Gastroesophageal sphincter (tissue), 4 donors: ENCODE measurements at regions not wholly inside any gene's neighbourhood (a gene's known extent, or its start where the extent isn't known, plus 50 kb on each side); places are given as distances from the start of the nearest gene placed in this dataset.
"Not testable (repeated sequence)": the region's sequence is repeated elsewhere in the genome, so short reads cannot be mapped to it uniquely, and the experiment has no call there.

Experiments used
- ATAC-seq: fragments of 150-250 bp; one replicate; pipeline ENCODE4 v1.9.1; 2016; ENCODE audit warnings: mild to moderate bottlenecking, moderate library complexity
- H3K27ac ChIP-seq, 4 donors: fragments of 200-600 bp; sonication (generic) in 3 of 4; 1 replicate in 3 of 4; 2 replicates in 1 of 4; pipeline ENCODE4 v1.5.1; 2016 to 2019
- H3K27me3 ChIP-seq: fragments of 200-600 bp; sonication (generic); one replicate; pipeline ENCODE4 v1.5.1; 2019
- H3K36me3 ChIP-seq, 2 donors: fragments of 200-600 bp; sonication (generic); one replicate each; pipeline ENCODE4 v1.5.1; 2019; ENCODE audit warnings: control low read depth in 1 of 2
- H3K4me1 ChIP-seq, 3 donors: fragments of 200-600 bp; sonication (generic); 1 replicate in 2 of 3; 2 replicates in 1 of 3; pipeline ENCODE4 v1.5.1; 2016 to 2019; ENCODE audit warnings: control low read depth in 2 of 3
- H3K4me3 ChIP-seq, 2 donors: fragments of 200-600 bp; sonication (generic); one replicate each; pipeline ENCODE4 v1.5.1; 2019; ENCODE audit warnings: mild to moderate bottlenecking in 1 of 2, moderate library complexity in 1 of 2
- H3K9me3 ChIP-seq, 3 donors: fragments of 200-600 bp; sonication (generic); one replicate each; pipeline ENCODE4 v1.5.1; 2017 to 2019; ENCODE audit warnings: control low read depth in 2 of 3
- EP300 ChIP-seq: sonication (generic); formaldehyde crosslinking; IDR thresholded peaks from one replicate; pipeline ENCODE4 v1.6.1; 2017; ENCODE audit warnings: antibody characterized with exemption, mild to moderate bottlenecking
- POLR2A ChIP-seq, 2 donors: fragments of 450-650 bp; IDR thresholded peaks; one replicate each; pipeline ENCODE4 v1.6.1; 2017; ENCODE audit warnings: antibody characterized with exemption in 2 of 2, mild to moderate bottlenecking in 2 of 2, moderate library complexity in 1 of 2
- POLR2AphosphoS5 ChIP-seq: sonication (generic); formaldehyde crosslinking; IDR thresholded peaks from one replicate; pipeline ENCODE4 v1.6.1; 2017; ENCODE audit warnings: antibody characterized with exemption
- WGBS, 2 donors: methylation state at CpG; one replicate each; pipeline ENCODE4 v1.1.5; 2018; ENCODE audit warnings: low coverage in 1 of 2; 5-methylcytosine and 5-hydroxymethylcytosine counted together
- TF ChIP-seq, protein P1 (sequence below), 4 experiments: fragments of 200-600 bp in 2 of 4; fragments of 450-650 bp in 2 of 4; sonication (generic) in 1 of 4; IDR thresholded peaks; one replicate each; pipeline ENCODE4 v1.5.1; 2017 to 2019; ENCODE audit warnings: antibody characterized with exemption in 4 of 4, mild to moderate bottlenecking in 2 of 4, moderate library complexity in 2 of 4

DNA sequence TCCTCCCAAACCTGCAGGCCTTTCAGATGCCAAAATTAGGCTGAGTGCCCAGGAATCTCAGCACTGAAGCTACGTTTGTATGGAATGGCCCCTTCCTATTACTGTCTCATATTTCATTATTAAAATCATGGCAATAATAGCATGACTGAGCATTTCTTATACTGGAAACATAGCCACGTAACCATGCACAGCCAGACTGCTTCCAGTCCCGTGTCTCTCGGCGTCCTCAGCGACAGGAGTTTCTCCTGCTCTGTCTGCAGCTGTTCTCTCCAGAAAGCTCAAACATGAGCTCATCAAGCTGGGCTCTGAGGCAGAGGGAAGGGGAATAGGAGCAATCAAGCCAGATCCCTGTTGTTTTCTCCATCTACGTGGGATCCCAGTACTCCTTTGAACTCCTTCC is 104.0 kb downstream of the CDC7 start:
- Histone ChIP-seq H3K4me1 (peaks cover 0 to 11% (median 0%) of the 10 kb centered on the region in 3 donors), H3K4me3 (no peak overlapping the region), H3K27me3 (no peaks in the 10 kb centered on the region), H3K36me3 (no peaks in the 10 kb centered on the region), H3K27ac (peak overlapping the region in 3 of 4 donors; percentile 39 to 57 (median 48)), H3K9me3 (no peaks in the 10 kb centered on the region)
- 17 to 25% methylated on average over 5 to 7 of the region's 7 CpGs for WGBS, 2 donors
- ATAC-seq: peak; percentile 72
- TF ChIP-seq POLR2A (IDR thresholded peaks at IDR 0.05) (no peak), POLR2AphosphoS5 (no peak), EP300 (no peak)
- TF ChIP-seq, protein P1, sequence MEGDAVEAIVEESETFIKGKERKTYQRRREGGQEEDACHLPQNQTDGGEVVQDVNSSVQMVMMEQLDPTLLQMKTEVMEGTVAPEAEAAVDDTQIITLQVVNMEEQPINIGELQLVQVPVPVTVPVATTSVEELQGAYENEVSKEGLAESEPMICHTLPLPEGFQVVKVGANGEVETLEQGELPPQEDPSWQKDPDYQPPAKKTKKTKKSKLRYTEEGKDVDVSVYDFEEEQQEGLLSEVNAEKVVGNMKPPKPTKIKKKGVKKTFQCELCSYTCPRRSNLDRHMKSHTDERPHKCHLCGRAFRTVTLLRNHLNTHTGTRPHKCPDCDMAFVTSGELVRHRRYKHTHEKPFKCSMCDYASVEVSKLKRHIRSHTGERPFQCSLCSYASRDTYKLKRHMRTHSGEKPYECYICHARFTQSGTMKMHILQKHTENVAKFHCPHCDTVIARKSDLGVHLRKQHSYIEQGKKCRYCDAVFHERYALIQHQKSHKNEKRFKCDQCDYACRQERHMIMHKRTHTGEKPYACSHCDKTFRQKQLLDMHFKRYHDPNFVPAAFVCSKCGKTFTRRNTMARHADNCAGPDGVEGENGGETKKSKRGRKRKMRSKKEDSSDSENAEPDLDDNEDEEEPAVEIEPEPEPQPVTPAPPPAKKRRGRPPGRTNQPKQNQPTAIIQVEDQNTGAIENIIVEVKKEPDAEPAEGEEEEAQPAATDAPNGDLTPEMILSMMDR (IDR thresholded peaks at IDR 0.05): no peak

- Histone ChIP-seq H3K9me3 (no peaks in the 10 kb centered on the region), H3K4me1 (peaks cover 0 to 11% (median 0%) of the 10 kb centered on the region in 3 donors), H3K36me3 (no peaks in the 10 kb centered on the region), H3K27me3 (no peaks in the 10 kb centered on the region), H3K4me3 (no peak overlapping the region), H3K27ac (peak overlapping the region in 1 of 4 donors; percentile 57)
- WGBS, 2 donors: 90% methylated on average over 2 of the region's 3 CpGs; no CpG with 5 or more reads in 1 of the 2 donors
- no peak for ATAC-seq
- TF ChIP-seq, protein P1 (IDR thresholded peaks at IDR 0.05): no peak
- TF ChIP-seq EP300 (no peak), POLR2AphosphoS5 (no peak), POLR2A (IDR thresholded peaks at IDR 0.05) (no peak)
These were observed 104.9 kb downstream of the CDC7 start for GRCh38 chr1:91605566-91605965.

DNA sequence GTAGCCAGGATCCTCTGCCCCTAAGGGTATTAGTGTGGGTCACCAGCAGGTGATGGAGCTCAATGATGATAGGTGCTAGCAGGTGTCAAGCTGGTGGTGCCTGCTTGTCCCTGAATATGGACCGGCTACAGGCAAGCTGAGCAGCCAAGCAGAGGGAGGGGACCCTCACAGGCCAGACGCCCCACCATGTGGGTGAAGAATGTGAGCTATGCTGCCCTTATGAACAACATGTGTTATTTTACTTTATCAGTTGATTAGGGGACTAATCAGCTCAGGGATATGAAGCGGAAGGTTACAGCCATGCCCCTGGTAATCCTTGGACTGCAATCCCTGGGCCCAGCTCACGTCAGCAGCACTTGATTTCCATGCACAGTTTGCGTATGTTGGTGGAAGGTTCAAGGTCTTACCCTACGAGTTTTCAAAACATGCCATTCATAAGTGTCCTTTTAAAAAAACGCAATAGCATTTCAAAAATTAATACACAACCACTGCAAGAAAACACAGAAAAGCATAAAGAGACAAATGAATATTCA is 106.0 kb downstream of the CDC7 start:
- H3K4me1 ChIP-seq: peaks cover 0 to 11% (median 0%) of the 10 kb centered on the region in 3 donors
- TF ChIP-seq EP300 (no peak), POLR2AphosphoS5 (no peak), POLR2A (IDR thresholded peaks at IDR 0.05) (no peak)
- TF ChIP-seq, protein P1 (IDR thresholded peaks at IDR 0.05): no peak
- no peaks in the 10 kb centered on the region for H3K36me3 ChIP-seq
- H3K27me3 ChIP-seq: no peaks in the 10 kb centered on the region
- no peaks in the 10 kb centered on the region for H3K9me3 ChIP-seq
- WGBS, 2 donors: 90 to 94% methylated on average over 5 of the region's 7 CpGs
- H3K4me3 ChIP-seq: no peak overlapping the region
- no peak for ATAC-seq
- H3K27ac ChIP-seq: no peak overlapping the region

- peaks cover 0 to 11% (median 0%) of the 10 kb centered on the region in 3 donors for H3K4me1 ChIP-seq
- H3K4me3 ChIP-seq, H3K27me3 ChIP-seq, H3K27ac ChIP-seq, ATAC-seq, H3K9me3 ChIP-seq, H3K36me3 ChIP-seq: not testable (repeated sequence)
- 87 to 96% methylated on average over 3 of the region's 3 CpGs for WGBS, 2 donors
These were observed 107.0 kb downstream of the CDC7 start for GRCh38 chr1:91607686-91608085.

DNA sequence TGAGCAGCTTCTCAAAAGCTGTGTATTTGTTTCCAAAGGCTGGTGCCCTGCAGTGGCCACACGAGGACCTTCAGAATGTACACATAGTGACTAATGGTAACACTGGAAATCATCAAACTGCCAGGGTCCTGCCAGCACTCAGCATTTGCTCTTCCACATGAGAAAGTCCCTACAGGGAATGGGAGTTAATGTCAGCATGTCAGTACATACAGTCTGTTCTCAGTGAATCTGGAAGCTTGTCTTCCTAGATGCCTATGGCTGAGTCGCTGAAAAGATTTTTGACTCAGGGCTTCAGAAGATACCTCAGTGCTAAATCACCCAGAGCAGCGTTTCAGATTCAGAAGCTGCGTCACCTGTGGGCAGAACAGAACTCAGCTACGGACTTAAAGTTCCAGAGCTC is 108.2 kb downstream of the CDC7 start:
- Histone ChIP-seq H3K36me3 (no peaks in the 10 kb centered on the region), H3K27me3 (no peaks in the 10 kb centered on the region), H3K4me3 (no peak overlapping the region), H3K27ac (peak overlapping the region in 1 of 4 donors; percentile 16), H3K9me3 (no peaks in the 10 kb centered on the region), H3K4me1 (peaks cover 0 to 11% (median 0%) of the 10 kb centered on the region in 3 donors)
- 49 to 75% methylated on average over 1 to 3 of the region's 5 CpGs for WGBS, 2 donors
- ATAC-seq: no peak
- TF ChIP-seq POLR2AphosphoS5 (peak; percentile 34), EP300 (no peak)

DNA sequence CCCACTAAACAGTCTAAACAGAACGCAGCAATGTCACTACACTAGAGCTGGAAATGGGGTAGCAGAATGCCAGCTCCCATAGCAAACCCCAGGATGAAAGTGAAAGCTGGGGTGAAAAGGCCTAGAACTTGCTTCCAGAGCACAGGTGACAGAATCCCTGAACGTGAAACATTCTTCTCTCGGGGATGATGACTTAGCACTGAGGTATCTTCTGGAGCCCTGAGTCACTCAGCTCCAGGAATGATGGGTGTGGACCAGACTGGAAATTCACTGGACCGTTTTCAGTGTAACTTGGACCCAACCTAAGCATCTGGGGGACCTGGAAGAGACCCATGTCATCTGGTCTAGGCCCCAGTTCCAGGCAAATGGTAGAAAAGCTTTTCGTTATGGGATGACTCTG is 108.9 kb downstream of the CDC7 start:
- Histone ChIP-seq H3K36me3 (no peaks in the 10 kb centered on the region), H3K4me1 (peaks cover 0 to 7% (median 0%) of the 10 kb centered on the region in 3 donors), H3K4me3 (no peak overlapping the region), H3K27me3 (no peaks in the 10 kb centered on the region), H3K9me3 (no peaks in the 10 kb centered on the region), H3K27ac (peak overlapping the region in 1 of 4 donors; percentile 16)
- TF ChIP-seq, protein P1 (IDR thresholded peaks at IDR 0.05): no peak
- TF ChIP-seq POLR2A (IDR thresholded peaks at IDR 0.05): no peak
- TF ChIP-seq EP300: no peak
- no peak for TF ChIP-seq POLR2AphosphoS5
- peak; percentile 57 for ATAC-seq
- WGBS, 2 donors: 56% methylated on average over 3 of the region's 5 CpGs; no CpG with 5 or more reads in 1 of the 2 donors
